B cell (primary cell): ENCODE measurements at regions not wholly inside any gene's neighbourhood (a gene's known extent, or its start where the extent isn't known, plus 50 kb on each side); places are given as distances from the start of the nearest gene placed in this dataset.

Source experiments
- ATAC-seq: fragments of 200-7000 bp; cut with Tn5 transposase; one replicate; pipeline ENCODE4 v1.10.0; 2021; ENCODE audit warnings: low read depth, mild to moderate bottlenecking, moderate number of reproducible peaks, moderate library complexity
- CTCF ChIA-PET: fragments of 350-600 bp; sonication (Branson Sonifier 250); formaldehyde crosslinking; loops from one replicate; lab custom pipeline; 2021; ENCODE audit warnings: antibody characterized with exemption, inconsistent platforms; lab: Charles Lee
- POLR2A ChIA-PET: fragments of 350-600 bp; sonication (Branson Sonifier 250); formaldehyde crosslinking; loops from one replicate; lab custom pipeline; 2021; ENCODE audit warnings: antibody characterized with exemption; lab: Charles Lee
- DNase-seq: peaks from one replicate; pipeline ENCODE4 v3.0.0; 2013
- H2AFZ ChIP-seq: 2 replicates; pipeline ENCODE4 v1.6.1; 2012; ENCODE audit warnings: mild to moderate bottlenecking, low read depth, low read length; ENCODE audit not compliant: insufficient read depth, poor library complexity, severe bottlenecking
- H3K27ac ChIP-seq, 2 donors: 1 replicate in 1 of 2; 2 replicates in 1 of 2; pipeline ENCODE4 v1.5.1; 2012 to 2013; ENCODE audit warnings: low read length in 2 of 2, mild to moderate bottlenecking in 2 of 2, moderate library complexity in 1 of 2
- H3K27me3 ChIP-seq, 4 experiments: fragments of 200-600 bp in 1 of 4; sonication (generic) in 1 of 4; replicated peaks in 1 of 4; 1 replicate in 2 of 4; 2 replicates in 2 of 4; pipeline versions ENCODE4 v1.6.1 to v1.7.0; 2013 to 2016; ENCODE audit warnings: low read length in 3 of 4, mild to moderate bottlenecking in 2 of 4, mixed read lengths in 1 of 4, moderate library complexity in 1 of 4; ENCODE audit not compliant: insufficient read depth in 4 of 4, control insufficient read depth in 3 of 4; ENCODE audit errors: control extremely low read depth in 1 of 4
- H3K36me3 ChIP-seq, 2 experiments: replicated peaks in 1 of 2; 1 replicate in 1 of 2; 2 replicates in 1 of 2; pipeline versions ENCODE4 v1.6.1 to v1.7.1; 2013; ENCODE audit warnings: low read length in 1 of 2; ENCODE audit not compliant: insufficient read depth in 2 of 2, control insufficient read depth in 1 of 2; ENCODE audit errors: control extremely low read depth in 1 of 2, extremely low read depth in 1 of 2
- H3K4me1 ChIP-seq, 2 donors: fragments of 200-600 bp in 1 of 2; sonication (generic) in 1 of 2; 1 replicate in 1 of 2; 2 replicates in 1 of 2; pipeline versions ENCODE4 v1.5.1 to v1.6.1; 2013 to 2017; ENCODE audit warnings: low read length in 2 of 2; ENCODE audit not compliant: control insufficient read depth in 2 of 2, insufficient read depth in 2 of 2
- H3K4me2 ChIP-seq: replicated peaks from 2 replicates; pipeline ENCODE3; 2012; ENCODE audit warnings: mild to moderate bottlenecking, low read depth, low read length; ENCODE audit not compliant: poor library complexity, severe bottlenecking
- H3K4me3 ChIP-seq, 5 experiments: fragments of 200-600 bp in 1 of 5; sonication (generic) in 1 of 5; 1 replicate in 3 of 5; 2 replicates in 2 of 5; pipeline versions ENCODE4 v1.5.1 to v1.7.0; 2011 to 2016; ENCODE audit warnings: low read length in 4 of 5, mild to moderate bottlenecking in 4 of 5, low read depth in 2 of 5, control low read depth in 1 of 5, moderate library complexity in 1 of 5; ENCODE audit not compliant: insufficient read depth in 1 of 5; ENCODE audit errors: control extremely low read depth in 1 of 5, extremely low read depth in 1 of 5
- H3K79me2 ChIP-seq: fragments of 200-600 bp; sonication (generic); one replicate; pipeline ENCODE4 v1.6.0; 2016; ENCODE audit warnings: low read length; ENCODE audit not compliant: control insufficient read depth, insufficient read depth
- H3K9ac ChIP-seq: fragments of 200-600 bp; sonication (generic); 2 replicates; pipeline ENCODE4 v1.6.1; 2017; ENCODE audit warnings: mild to moderate bottlenecking, low read length, moderate library complexity
- H3K9me3 ChIP-seq, 3 donors: one replicate each; pipeline versions ENCODE4 v1.6.1 to v1.7.1; 2013; ENCODE audit warnings: low read length in 2 of 3; ENCODE audit not compliant: control insufficient read depth in 2 of 3, insufficient read depth in 1 of 3; ENCODE audit errors: control extremely low read depth in 1 of 3
- H4K20me1 ChIP-seq: 2 replicates; pipeline ENCODE4 v1.6.0; 2012; ENCODE audit warnings: mild to moderate bottlenecking, low read length; ENCODE audit not compliant: insufficient read depth, control insufficient read depth, poor library complexity, severe bottlenecking
- H3K27ac Mint-ChIP-seq: one replicate; pipeline ENCODE4 v1.8.0; 2021; ENCODE audit warnings: mixed read lengths
- H3K27me3 Mint-ChIP-seq: one replicate; pipeline ENCODE4 v1.8.0; 2021; ENCODE audit warnings: mixed read lengths
- H3K4me1 Mint-ChIP-seq: one replicate; pipeline ENCODE4 v1.8.0; 2021; ENCODE audit warnings: mixed read lengths
- H3K4me3 Mint-ChIP-seq: one replicate; pipeline ENCODE4 v1.8.0; 2021; ENCODE audit warnings: mixed read lengths
- H3K9me3 Mint-ChIP-seq: one replicate; pipeline ENCODE4 v1.8.0; 2022; ENCODE audit warnings: mixed read lengths; ENCODE audit not compliant: insufficient read depth
- EZH2 ChIP-seq: IDR thresholded peaks from 2 replicates; pipeline ENCODE4 v1.6.1; 2012; ENCODE audit warnings: borderline replicate concordance, low read depth, mild to moderate bottlenecking, moderate library complexity, low read length; ENCODE audit not compliant: insufficient read depth, poor library complexity, severe bottlenecking
- WGBS: methylation state at CpG from one replicate; pipeline ENCODE4 v1.1.5; 2013; ENCODE audit warnings: missing lambda C conversion rate; ENCODE audit not compliant: insufficient coverage; 5-methylcytosine and 5-hydroxymethylcytosine counted together
- intact Hi-C: fragments of 100-400 bp; cut with micrococcal nuclease; formaldehyde crosslinking; loops from one replicate; pipeline ENCODE4 v1.10.0; 2022
- TF ChIP-seq, protein P1 (sequence below): fragments of 200-600 bp; IDR thresholded peaks from one replicate; pipeline ENCODE4 v1.8.0; 2022; ENCODE audit warnings: antibody characterized with exemption, mild to moderate bottlenecking

DNA sequence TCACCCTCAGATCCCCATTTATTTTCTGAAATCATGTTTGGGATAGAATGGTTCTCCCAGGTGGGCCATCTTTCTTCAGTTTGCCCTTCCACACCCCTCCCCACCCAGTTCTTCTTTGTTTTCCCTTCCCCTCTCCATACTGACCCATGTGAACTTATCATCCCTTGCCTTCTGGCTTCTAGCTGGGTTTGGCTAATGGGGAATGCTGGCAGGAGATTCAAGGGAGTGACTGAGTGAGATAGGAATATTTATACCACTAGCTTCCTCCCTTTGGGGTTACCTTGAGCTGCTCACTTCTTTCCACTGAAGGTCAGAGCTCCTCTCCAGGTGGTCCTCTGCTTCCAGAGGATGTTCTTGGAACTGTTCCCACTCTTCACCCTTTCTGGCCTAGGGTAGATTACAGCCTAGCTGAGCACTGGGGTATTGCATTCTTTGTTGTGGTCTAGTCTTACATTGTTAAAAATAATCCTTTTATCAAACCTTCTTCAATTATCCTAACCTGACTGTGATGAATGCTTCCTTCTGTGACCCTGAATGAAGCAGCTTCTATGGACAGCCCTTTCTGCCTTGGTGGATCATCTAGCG is 88.3 kb upstream of the ATP2B1 start:
- CTCF ChIA-PET: interaction anchor here (1.5 to 2.5 kb wide), 2 partner anchors 22 to 88 kb away, joined by 3 to 9 read pairs; partner anchors contain the start of gene ATP2B1
- DNase-seq: no peak
- H3K4me1 Mint-ChIP-seq: peaks cover 22% of the 10 kb centered on the region
- Histone ChIP-seq H3K4me1 (peaks cover 14 to 22% of the 10 kb centered on the region in 2 donors), H2AFZ (no peak overlapping the region), H3K79me2 (no peaks in the 10 kb centered on the region), H3K9ac (no peak overlapping the region), H3K36me3 (no peaks in the 10 kb centered on the region), H3K4me2 (no peak overlapping the region), H3K27ac (no peak overlapping the region), H3K9me3 (no peaks in the 10 kb centered on the region), H4K20me1 (no peaks in the 10 kb centered on the region), H3K4me3 (no peak overlapping the region), H3K27me3 (no peaks in the 10 kb centered on the region)
- 100% methylated on average over 1 of the region's 1 CpG for WGBS
- H3K4me3 Mint-ChIP-seq: no peak overlapping the region
- no peaks in the 10 kb centered on the region for H3K9me3 Mint-ChIP-seq
- intact Hi-C loops: loop anchor here (10.0 kb wide), 1 partner anchor 48 kb away; no protein-coding TSS in a partner anchor
- ATAC-seq: no peak
- POLR2A ChIA-PET: interaction anchor here (0.7 kb wide), 1 partner anchor 8 kb away, joined by 3 read pairs; no protein-coding TSS in a partner anchor
- TF ChIP-seq EZH2: no peak
- TF ChIP-seq, protein P1, sequence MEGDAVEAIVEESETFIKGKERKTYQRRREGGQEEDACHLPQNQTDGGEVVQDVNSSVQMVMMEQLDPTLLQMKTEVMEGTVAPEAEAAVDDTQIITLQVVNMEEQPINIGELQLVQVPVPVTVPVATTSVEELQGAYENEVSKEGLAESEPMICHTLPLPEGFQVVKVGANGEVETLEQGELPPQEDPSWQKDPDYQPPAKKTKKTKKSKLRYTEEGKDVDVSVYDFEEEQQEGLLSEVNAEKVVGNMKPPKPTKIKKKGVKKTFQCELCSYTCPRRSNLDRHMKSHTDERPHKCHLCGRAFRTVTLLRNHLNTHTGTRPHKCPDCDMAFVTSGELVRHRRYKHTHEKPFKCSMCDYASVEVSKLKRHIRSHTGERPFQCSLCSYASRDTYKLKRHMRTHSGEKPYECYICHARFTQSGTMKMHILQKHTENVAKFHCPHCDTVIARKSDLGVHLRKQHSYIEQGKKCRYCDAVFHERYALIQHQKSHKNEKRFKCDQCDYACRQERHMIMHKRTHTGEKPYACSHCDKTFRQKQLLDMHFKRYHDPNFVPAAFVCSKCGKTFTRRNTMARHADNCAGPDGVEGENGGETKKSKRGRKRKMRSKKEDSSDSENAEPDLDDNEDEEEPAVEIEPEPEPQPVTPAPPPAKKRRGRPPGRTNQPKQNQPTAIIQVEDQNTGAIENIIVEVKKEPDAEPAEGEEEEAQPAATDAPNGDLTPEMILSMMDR: no peak
- H3K27me3 Mint-ChIP-seq: no peaks in the 10 kb centered on the region
- no peak overlapping the region for H3K27ac Mint-ChIP-seq

DNA sequence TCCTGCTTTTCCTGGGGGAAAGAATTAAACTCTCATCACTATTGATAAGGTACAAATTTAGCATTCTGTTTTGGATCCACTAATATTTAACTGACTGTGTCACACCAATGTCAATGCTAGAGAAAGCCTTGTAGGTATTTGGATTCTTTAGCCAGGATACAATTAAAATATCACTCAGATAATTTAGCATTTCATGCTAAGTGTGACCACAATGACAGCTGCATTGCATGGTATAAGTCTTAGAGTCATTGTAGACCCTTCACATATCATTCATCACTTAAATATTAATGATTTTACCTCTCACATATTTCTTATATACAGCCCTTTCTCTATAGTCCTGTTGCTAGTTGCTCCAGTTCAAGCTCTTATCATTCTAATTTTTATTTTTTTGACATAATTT is 85.3 kb upstream of the ATP2B1 start:
- intact Hi-C loops: loop anchor here (5.0 to 10.0 kb wide), 2 partner anchors 51 to 72 kb away; no protein-coding TSS in a partner anchor
- Histone ChIP-seq H3K9me3 (no peaks in the 10 kb centered on the region), H3K27me3 (no peaks in the 10 kb centered on the region), H3K79me2 (no peaks in the 10 kb centered on the region), H3K27ac (no peak overlapping the region), H3K9ac (no peak overlapping the region), H3K4me1 (peaks cover 11% of the 10 kb centered on the region in 2 donors), H3K4me3 (no peak overlapping the region), H2AFZ (no peak overlapping the region), H3K36me3 (no peaks in the 10 kb centered on the region), H3K4me2 (no peak overlapping the region), H4K20me1 (no peaks in the 10 kb centered on the region)
- TF ChIP-seq, protein P1: no peak
- TF ChIP-seq EZH2: no peak
- ChIA-PET POLR2A (no interaction called here), CTCF (no interaction called here)
- Mint-ChIP-seq H3K4me3 (no peak overlapping the region), H3K9me3 (no peaks in the 10 kb centered on the region), H3K4me1 (peaks cover 18% of the 10 kb centered on the region), H3K27ac (no peak overlapping the region), H3K27me3 (no peaks in the 10 kb centered on the region)
- DNase-seq (no peak), ATAC-seq (no peak)
